T-cell (primary cell): ENCODE measurements at regions not wholly inside any gene's neighbourhood (a gene's known extent, or its start where the extent isn't known, plus 50 kb on each side); places are given as distances from the start of the nearest gene placed in this dataset.

ENCODE experiments used
- ATAC-seq, 4 experiments: fragments of 200-7000 bp in 3 of 4; fragments of 150-1000 bp in 1 of 4; cut with Tn5 transposase; replicated peaks in 1 of 4; 1 replicate in 3 of 4; 2 replicates in 1 of 4; pipeline ENCODE4 v1.10.0; 2021; ENCODE audit warnings: moderate library complexity in 3 of 4, mild to moderate bottlenecking in 2 of 4, moderate number of reproducible peaks in 1 of 4
- CTCF ChIA-PET, 2 donors: fragments of 300-600 bp; sonication (Branson Sonifier 250); formaldehyde crosslinking; loops; one replicate each; lab custom pipeline; 2022; ENCODE audit warnings: antibody characterized with exemption in 2 of 2; lab: Charles Lee
- POLR2A ChIA-PET, 2 donors: fragments of 300-600 bp; sonication (Branson Sonifier 250); formaldehyde crosslinking; loops; one replicate each; lab custom pipeline; 2022; ENCODE audit warnings: antibody characterized with exemption in 2 of 2; lab: Charles Lee
- DNase-seq, 35 experiments: peaks; one replicate each; pipeline versions ENCODE4 v3.0.0 to v3.0.0-alpha.2; 2013 to 2023
- H3K27ac ChIP-seq: one replicate; pipeline ENCODE4 v1.5.1; 2013; ENCODE audit warnings: low read length
- H3K27me3 ChIP-seq, 2 experiments: replicated peaks in 1 of 2; 1 replicate in 1 of 2; 2 replicates in 1 of 2; pipeline versions ENCODE4 v1.6.1 to v1.7.0; 2013; ENCODE audit warnings: low read length in 1 of 2, mixed read lengths in 1 of 2; ENCODE audit not compliant: control insufficient read depth in 2 of 2, insufficient read depth in 2 of 2; ENCODE audit errors: extremely low read depth in 1 of 2
- H3K36me3 ChIP-seq, 2 donors: 1 replicate in 1 of 2; 2 replicates in 1 of 2; pipeline versions ENCODE4 v1.6.1 to v1.7.0; 2013; ENCODE audit warnings: low read length in 1 of 2; ENCODE audit not compliant: control insufficient read depth in 2 of 2, insufficient read depth in 1 of 2; ENCODE audit errors: extremely low read depth in 1 of 2
- H3K4me1 ChIP-seq, 2 experiments: 1 replicate in 1 of 2; 2 replicates in 1 of 2; pipeline versions ENCODE4 v1.6.1 to v1.7.0; 2013; ENCODE audit warnings: low read length in 2 of 2, mixed read lengths in 1 of 2; ENCODE audit not compliant: insufficient read depth in 2 of 2, control insufficient read depth in 1 of 2; ENCODE audit errors: extremely low read depth in 1 of 2
- H3K4me3 ChIP-seq, 2 donors: 1 replicate in 1 of 2; 2 replicates in 1 of 2; pipeline versions ENCODE4 v1.5.1 to v1.7.0; 2013; ENCODE audit warnings: mild to moderate bottlenecking in 2 of 2, low read length in 1 of 2, moderate library complexity in 1 of 2; ENCODE audit not compliant: control insufficient read depth in 1 of 2; ENCODE audit errors: extremely low read depth in 1 of 2
- H3K9me3 ChIP-seq: 2 replicates; pipeline ENCODE4 v1.7.0; 2013
- H3K27ac Mint-ChIP-seq, 2 donors: one replicate each; pipeline ENCODE4 v1.8.0; 2020 to 2021; ENCODE audit warnings: mild to moderate bottlenecking in 2 of 2, mixed read lengths in 2 of 2
- H3K27me3 Mint-ChIP-seq, 2 donors: one replicate each; pipeline ENCODE4 v1.8.0; 2021 to 2022; ENCODE audit warnings: mixed read lengths in 2 of 2
- H3K36me3 Mint-ChIP-seq: one replicate; pipeline ENCODE4 v1.8.0; 2021; ENCODE audit warnings: mixed read lengths
- H3K4me1 Mint-ChIP-seq, 3 donors: one replicate each; pipeline ENCODE4 v1.8.0; 2020 to 2022; ENCODE audit warnings: mixed read lengths in 3 of 3, mild to moderate bottlenecking in 1 of 3
- H3K4me3 Mint-ChIP-seq, 3 donors: one replicate each; pipeline ENCODE4 v1.8.0; 2020 to 2022; ENCODE audit warnings: mild to moderate bottlenecking in 3 of 3, mixed read lengths in 3 of 3, moderate library complexity in 3 of 3
- H3K9me3 Mint-ChIP-seq, 3 donors: one replicate each; pipeline ENCODE4 v1.8.0; 2020 to 2022; ENCODE audit warnings: mixed read lengths in 3 of 3
- WGBS: methylation state at CpG from one replicate; pipeline ENCODE4 v1.1.5; 2013; ENCODE audit warnings: missing lambda C conversion rate; ENCODE audit not compliant: insufficient coverage; 5-methylcytosine and 5-hydroxymethylcytosine counted together

DNA sequence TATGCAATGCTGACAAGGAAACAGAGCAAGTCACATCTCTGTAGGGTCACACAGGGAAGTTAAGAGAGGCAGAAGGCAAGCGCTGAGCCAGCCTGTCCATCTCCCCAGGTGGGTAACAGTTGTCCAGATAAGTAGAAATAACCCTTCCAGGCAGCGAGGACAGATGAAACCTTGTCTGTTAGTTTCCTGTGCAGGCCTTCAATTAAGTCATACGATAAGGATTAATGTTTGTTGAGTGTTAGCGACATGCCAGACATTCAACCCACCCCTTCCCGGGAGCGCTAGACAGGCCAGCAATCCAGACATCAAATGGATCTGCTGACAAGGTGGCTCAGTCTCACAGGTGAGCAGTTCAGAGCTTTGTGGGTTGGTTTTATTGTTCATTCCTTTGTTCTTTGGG lies 221.5 kb upstream of the FMN2 start:
- H3K36me3 Mint-ChIP-seq, result no peaks in the 10 kb centered on the region
- Histone ChIP-seq H3K9me3 (no peaks in the 10 kb centered on the region), H3K36me3 (no peaks in the 10 kb centered on the region), H3K27me3 (no peaks in the 10 kb centered on the region), H3K4me3 (no peak overlapping the region), H3K27ac (no peak overlapping the region), H3K4me1 (no peaks in the 10 kb centered on the region)
- ATAC-seq (no peak), DNase-seq (no peak)
- no peaks in the 10 kb centered on the region for H3K27me3 Mint-ChIP-seq
- 100% methylated on average over 1 of the region's 6 CpGs for WGBS
- CTCF ChIA-PET, result no interaction called here
- no peaks in the 10 kb centered on the region for H3K4me1 Mint-ChIP-seq
- no peaks in the 10 kb centered on the region for H3K9me3 Mint-ChIP-seq
- POLR2A ChIA-PET, result no interaction called here
- no peak overlapping the region for H3K27ac Mint-ChIP-seq
- H3K4me3 Mint-ChIP-seq, result no peak overlapping the region

DNA sequence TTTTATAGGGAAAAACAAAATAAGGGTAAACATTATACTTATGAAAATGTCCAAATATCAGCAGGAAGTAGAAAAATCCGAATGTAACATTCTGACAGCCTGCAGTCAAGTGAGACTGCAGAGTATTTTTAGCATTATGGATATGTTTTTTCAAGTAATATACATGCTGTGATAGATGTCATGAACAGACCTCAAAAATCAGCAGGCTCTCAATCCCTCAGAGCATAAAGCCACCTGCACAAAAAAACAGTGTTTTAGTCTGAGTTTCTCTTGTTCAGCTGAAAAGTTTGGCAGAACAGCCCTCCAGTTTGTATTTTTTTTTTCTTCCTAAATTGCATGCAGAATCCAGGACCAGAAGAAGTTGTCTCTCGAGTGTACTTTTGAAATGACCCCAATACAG lies 219.1 kb upstream of the FMN2 start:
- Histone ChIP-seq H3K36me3 (no peaks in the 10 kb centered on the region), H3K9me3 (no peaks in the 10 kb centered on the region), H3K4me3 (no peak overlapping the region), H3K4me1 (no peaks in the 10 kb centered on the region), H3K27ac (no peak overlapping the region), H3K27me3 (no peaks in the 10 kb centered on the region)
- Mint-ChIP-seq H3K4me1 (no peaks in the 10 kb centered on the region), H3K27me3 (no peaks in the 10 kb centered on the region), H3K27ac (no peak overlapping the region), H3K36me3 (no peaks in the 10 kb centered on the region), H3K4me3 (no peak overlapping the region), H3K9me3 (no peaks in the 10 kb centered on the region)
- no peak for DNase-seq
- CTCF ChIA-PET, result no interaction called here
- POLR2A ChIA-PET, result no interaction called here
- no CpG with 5 or more reads among the region's 2 CpGs for WGBS
- no peak for ATAC-seq

GRCh38 chr1:239874831-239875230 lies 216.9 kb upstream of the FMN2 start:
- H3K9me3 Mint-ChIP-seq, result no peaks in the 10 kb centered on the region
- H3K27me3 ChIP-seq, result no peaks in the 10 kb centered on the region
- 87% methylated on average over 5 of the region's 10 CpGs for WGBS
- ATAC-seq, result no peak
- no peaks in the 10 kb centered on the region for H3K36me3 Mint-ChIP-seq
- H3K36me3 ChIP-seq, result no peaks in the 10 kb centered on the region
- H3K27me3 Mint-ChIP-seq, result no peaks in the 10 kb centered on the region
- CTCF ChIA-PET, result no interaction called here
- no peak overlapping the region for H3K27ac Mint-ChIP-seq
- no peak overlapping the region for H3K4me3 ChIP-seq
- POLR2A ChIA-PET, result interaction anchor here in 1 of 2 donors (0.5 kb wide), 1 partner anchor 817 kb away, joined by 3 read pairs; no protein-coding TSS in a partner anchor
- H3K4me1 Mint-ChIP-seq, result no peaks in the 10 kb centered on the region
- no peaks in the 10 kb centered on the region for H3K9me3 ChIP-seq
- H3K4me1 ChIP-seq, result no peaks in the 10 kb centered on the region
- no peak for DNase-seq
- H3K27ac ChIP-seq, result no peak overlapping the region
- H3K4me3 Mint-ChIP-seq, result no peak overlapping the region

DNA sequence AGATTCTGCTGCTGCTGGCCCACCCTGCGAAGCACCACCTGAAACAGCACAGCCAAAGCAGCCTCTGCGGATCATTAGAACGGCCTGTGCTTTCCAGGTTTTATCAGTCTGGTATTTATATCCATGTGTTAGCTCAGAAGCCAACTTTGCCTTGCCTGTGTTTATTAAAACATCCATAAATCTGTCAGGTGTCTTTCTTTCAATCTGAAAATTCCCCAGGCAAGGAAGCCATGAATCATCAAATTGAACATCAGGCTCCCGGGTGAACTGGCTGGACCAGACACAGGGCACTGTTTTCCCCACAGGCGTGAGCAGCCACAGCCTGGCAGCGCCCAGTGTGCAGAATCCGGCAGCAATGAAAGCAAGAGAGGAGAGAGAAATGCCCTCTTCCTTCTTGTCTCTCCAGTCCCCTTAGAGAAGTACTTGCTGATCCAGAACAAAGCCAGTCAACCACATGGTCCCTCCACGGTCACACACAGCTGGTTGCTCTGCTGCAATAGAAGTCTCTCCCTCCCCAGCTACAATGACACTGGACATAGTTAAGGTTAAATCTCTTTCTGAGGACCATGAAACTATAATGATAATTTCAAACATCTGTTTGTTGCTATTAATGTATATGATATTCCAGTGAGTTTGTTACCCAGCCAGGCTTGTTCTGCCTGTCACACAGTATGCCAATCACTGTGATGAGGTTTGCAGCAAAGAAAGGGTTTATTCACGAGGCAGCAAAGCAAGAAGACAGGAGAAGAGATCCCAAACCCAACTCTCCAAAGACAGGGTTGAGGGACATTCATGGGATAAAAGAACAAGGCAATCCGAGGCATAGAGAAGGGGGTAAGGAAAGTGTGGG lies 212.1 kb upstream of the FMN2 start:
- no peak overlapping the region for H3K27ac Mint-ChIP-seq

GRCh38 chr1:239882967-239883366 lies 208.7 kb upstream of the FMN2 start:
- Mint-ChIP-seq H3K4me1 (no peaks in the 10 kb centered on the region), H3K36me3 (no peaks in the 10 kb centered on the region), H3K9me3 (no peaks in the 10 kb centered on the region), H3K4me3 (no peak overlapping the region), H3K27ac (no peak overlapping the region), H3K27me3 (peaks cover 0 to under 1% of the 10 kb centered on the region in 2 donors)
- CTCF ChIA-PET, result no interaction called here
- 89% methylated on average over 4 of the region's 4 CpGs for WGBS
- ATAC-seq, result no peak
- POLR2A ChIA-PET, result no interaction called here
- H3K27ac ChIP-seq, result no peak overlapping the region
- H3K4me1 ChIP-seq, result no peaks in the 10 kb centered on the region
- H3K4me3 ChIP-seq, result no peak overlapping the region
- H3K27me3 ChIP-seq, result no peaks in the 10 kb centered on the region
- no peaks in the 10 kb centered on the region for H3K9me3 ChIP-seq
- DNase-seq, result no peak
- no peaks in the 10 kb centered on the region for H3K36me3 ChIP-seq

More for the DNA sequence above, 212.1 kb upstream of the FMN2 start:
- no peaks in the 10 kb centered on the region for H3K4me1 Mint-ChIP-seq
- H3K36me3 Mint-ChIP-seq, result no peaks in the 10 kb centered on the region
- Histone ChIP-seq H3K4me1 (no peaks in the 10 kb centered on the region), H3K36me3 (no peaks in the 10 kb centered on the region), H3K27me3 (no peaks in the 10 kb centered on the region), H3K4me3 (no peak overlapping the region), H3K9me3 (no peaks in the 10 kb centered on the region), H3K27ac (no peak overlapping the region)
- H3K9me3 Mint-ChIP-seq, result no peaks in the 10 kb centered on the region
- POLR2A ChIA-PET, result no interaction called here
- ATAC-seq (no peak), DNase-seq (no peak)
- CTCF ChIA-PET, result no interaction called here
- 83% methylated on average over 3 of the region's 10 CpGs for WGBS
- H3K27me3 Mint-ChIP-seq, result no peaks in the 10 kb centered on the region
- no peak overlapping the region for H3K4me3 Mint-ChIP-seq

DNA sequence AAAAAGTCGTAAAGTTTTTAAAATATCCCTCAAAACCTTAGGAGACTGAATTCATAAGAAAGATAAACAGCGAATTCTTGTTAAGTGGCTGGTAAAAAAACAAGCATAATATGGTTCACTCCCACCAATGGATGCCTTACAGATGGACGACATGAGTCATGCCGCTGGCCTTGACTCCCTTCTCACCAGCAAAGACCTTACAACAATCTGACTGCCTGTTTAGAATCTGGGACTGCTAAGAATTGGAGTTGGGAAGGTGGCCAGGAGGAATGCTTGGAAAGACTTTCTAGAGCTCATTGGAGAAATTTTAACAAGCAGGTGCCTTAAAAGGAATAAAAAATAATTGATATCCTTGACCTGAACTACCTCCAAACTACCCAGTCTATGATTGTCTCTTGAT lies 206.9 kb upstream of the FMN2 start:
- ChIA-PET POLR2A (no interaction called here), CTCF (interaction anchor here in 1 of 2 donors (0.6 kb wide), 1 partner anchor 25 kb away, joined by 3 read pairs; no protein-coding TSS in a partner anchor)
- WGBS, result no CpG with 5 or more reads among the region's 4 CpGs

More for the DNA sequence above, 206.9 kb upstream of the FMN2 start:
- Mint-ChIP-seq H3K36me3 (no peaks in the 10 kb centered on the region), H3K9me3 (no peaks in the 10 kb centered on the region), H3K4me1 (no peaks in the 10 kb centered on the region), H3K4me3 (no peak overlapping the region), H3K27ac (no peak overlapping the region), H3K27me3 (peaks cover 0 to 2% of the 10 kb centered on the region in 2 donors)
- no peak for DNase-seq
- no peak overlapping the region for H3K4me3 ChIP-seq
- no peak for ATAC-seq
- no peaks in the 10 kb centered on the region for H3K4me1 ChIP-seq
- no peaks in the 10 kb centered on the region for H3K9me3 ChIP-seq
- H3K36me3 ChIP-seq, result no peaks in the 10 kb centered on the region
- H3K27me3 ChIP-seq, result no peaks in the 10 kb centered on the region
- no peak overlapping the region for H3K27ac ChIP-seq
